Neuron (in vitro differentiated cells): ENCODE measurements at regions not wholly inside any gene's neighbourhood (a gene's known extent, or its start where the extent isn't known, plus 50 kb on each side); places are given as distances from the start of the nearest gene placed in this dataset.

Experiments used
- H2AFZ ChIP-seq: one replicate; pipeline ENCODE4 v1.6.1; 2013; ENCODE audit warnings: low read depth, mild to moderate bottlenecking, inconsistent platforms, low read length, moderate library complexity
- H3K27me3 ChIP-seq: one replicate; pipeline ENCODE4 v1.6.1; 2013; ENCODE audit warnings: low read length; ENCODE audit not compliant: insufficient read depth
- H3K36me3 ChIP-seq: one replicate; pipeline ENCODE4 v1.6.1; 2013; ENCODE audit warnings: low read length; ENCODE audit not compliant: insufficient read depth
- H3K4me1 ChIP-seq: one replicate; pipeline ENCODE4 v1.6.1; 2013; ENCODE audit warnings: low read length; ENCODE audit not compliant: insufficient read depth
- H3K4me3 ChIP-seq: 2 replicates; pipeline ENCODE4 v1.5.1; 2013; ENCODE audit warnings: mild to moderate bottlenecking, low read length, moderate library complexity
- H3K9me3 ChIP-seq: one replicate; pipeline ENCODE4 v1.6.1; 2013; ENCODE audit warnings: low read length

DNA sequence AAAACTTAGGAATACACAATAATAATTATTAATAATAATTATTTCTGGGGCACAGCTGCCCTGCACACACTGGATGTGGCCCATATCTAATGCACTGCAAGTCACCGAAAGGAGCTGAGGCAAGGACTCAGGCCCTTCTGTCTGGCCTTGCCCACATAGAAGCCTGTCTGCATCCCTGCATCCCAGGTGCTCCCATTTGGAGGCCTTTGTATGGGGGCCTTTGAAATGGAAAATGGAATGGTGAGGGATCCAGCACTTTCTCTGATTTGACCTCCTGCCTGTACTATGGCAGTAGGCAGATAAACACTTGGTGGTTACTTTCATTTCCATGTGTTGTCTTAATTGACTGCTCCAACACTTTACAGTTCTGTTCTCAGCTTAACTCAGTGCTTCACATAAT lies 75.7 kb upstream of the PTCHD4 start:
- H3K27me3 ChIP-seq: no peaks in the 10 kb centered on the region
- peaks cover 5% of the 10 kb centered on the region for H3K4me1 ChIP-seq
- no peak overlapping the region for H2AFZ ChIP-seq
- no peak overlapping the region for H3K4me3 ChIP-seq
- H3K9me3 ChIP-seq: no peaks in the 10 kb centered on the region
- no peaks in the 10 kb centered on the region for H3K36me3 ChIP-seq

DNA sequence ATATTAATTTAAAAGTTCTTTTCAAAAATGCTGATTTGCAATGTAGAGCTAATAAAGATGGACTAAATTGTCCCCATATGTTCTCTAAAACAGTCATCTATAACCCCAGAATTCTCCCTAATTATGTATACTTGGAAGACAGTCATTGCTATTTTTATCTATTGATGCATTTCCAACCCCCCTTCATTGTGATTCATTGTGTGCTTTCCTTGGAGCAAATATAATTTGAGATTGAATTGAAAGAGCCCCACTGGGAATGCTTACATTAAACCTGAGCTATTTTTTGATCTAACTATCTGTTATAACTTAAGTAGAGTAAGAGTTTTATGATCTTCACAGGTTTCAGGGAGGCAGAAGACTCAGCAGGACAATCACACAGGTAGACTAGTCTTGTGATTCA lies 73.7 kb upstream of the PTCHD4 start:
- H3K9me3 ChIP-seq: no peaks in the 10 kb centered on the region
- H3K36me3 ChIP-seq: no peaks in the 10 kb centered on the region
- peaks cover 5% of the 10 kb centered on the region for H3K4me1 ChIP-seq
- H2AFZ ChIP-seq: no peak overlapping the region
- H3K27me3 ChIP-seq: no peaks in the 10 kb centered on the region
- H3K4me3 ChIP-seq: no peak overlapping the region

DNA sequence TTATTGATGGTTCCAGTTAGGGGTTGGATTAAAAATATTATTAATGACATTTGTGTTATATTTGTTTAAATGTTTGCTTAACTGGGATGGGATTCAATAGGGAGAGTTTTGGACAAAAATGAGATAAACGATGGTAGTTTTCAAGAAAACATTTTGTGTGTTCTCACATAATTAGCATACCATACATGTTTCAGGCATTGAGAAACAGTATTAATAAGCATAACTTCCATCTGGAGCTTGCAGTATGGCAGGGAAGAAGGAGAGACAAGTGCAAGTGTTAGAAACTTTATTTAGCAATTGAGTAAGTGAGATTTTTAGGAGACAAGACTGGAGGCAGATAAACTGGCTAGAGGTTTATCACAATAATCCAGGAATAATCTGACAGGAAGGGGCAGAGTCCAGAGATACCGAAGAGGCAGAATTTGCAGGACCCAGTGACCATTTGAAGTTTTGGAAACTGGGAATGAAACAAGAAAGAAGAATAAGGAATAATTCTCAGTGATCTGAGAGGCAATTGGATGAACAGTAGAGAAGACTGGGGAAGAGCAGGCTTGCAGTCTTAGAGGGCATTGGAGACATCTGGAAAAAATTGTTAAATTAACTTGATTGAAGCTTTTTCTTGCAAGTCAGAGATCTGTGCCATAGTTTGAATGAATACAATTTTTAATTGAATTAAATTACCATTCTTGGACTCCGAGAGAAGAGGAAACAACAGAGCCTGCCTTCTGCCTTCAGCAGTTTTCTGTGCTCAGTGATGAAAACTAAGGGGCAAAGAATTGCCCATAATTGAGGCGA lies 73.0 kb upstream of the PTCHD4 start:
- no peak overlapping the region for H2AFZ ChIP-seq
- no peaks in the 10 kb centered on the region for H3K36me3 ChIP-seq
- peaks cover 5% of the 10 kb centered on the region for H3K4me1 ChIP-seq
- H3K27me3 ChIP-seq: no peaks in the 10 kb centered on the region
- no peaks in the 10 kb centered on the region for H3K9me3 ChIP-seq
- no peak overlapping the region for H3K4me3 ChIP-seq

DNA sequence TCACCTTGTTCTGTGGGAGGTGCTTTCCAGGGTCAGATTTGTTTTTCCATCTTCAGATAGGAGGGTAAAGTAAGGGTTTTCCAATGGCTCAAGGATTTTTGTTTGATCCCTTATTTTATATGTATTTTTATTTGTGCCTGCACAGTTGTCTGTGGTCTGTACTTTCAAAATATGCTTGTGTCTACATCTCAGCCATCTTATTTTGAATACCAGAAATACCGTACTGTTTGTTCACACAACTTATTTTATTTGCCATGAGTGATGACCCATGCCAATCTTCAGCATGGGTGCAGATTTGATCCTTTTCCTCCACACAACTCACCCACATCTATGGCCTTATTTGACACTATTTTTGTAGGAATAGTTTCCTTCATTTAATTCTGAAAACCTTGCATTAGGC lies 72.2 kb upstream of the PTCHD4 start:
- no peaks in the 10 kb centered on the region for H3K27me3 ChIP-seq
- no peak overlapping the region for H2AFZ ChIP-seq
- H3K36me3 ChIP-seq: no peaks in the 10 kb centered on the region
- no peaks in the 10 kb centered on the region for H3K9me3 ChIP-seq
- H3K4me3 ChIP-seq: no peak overlapping the region
- H3K4me1 ChIP-seq: peaks cover 5% of the 10 kb centered on the region

DNA sequence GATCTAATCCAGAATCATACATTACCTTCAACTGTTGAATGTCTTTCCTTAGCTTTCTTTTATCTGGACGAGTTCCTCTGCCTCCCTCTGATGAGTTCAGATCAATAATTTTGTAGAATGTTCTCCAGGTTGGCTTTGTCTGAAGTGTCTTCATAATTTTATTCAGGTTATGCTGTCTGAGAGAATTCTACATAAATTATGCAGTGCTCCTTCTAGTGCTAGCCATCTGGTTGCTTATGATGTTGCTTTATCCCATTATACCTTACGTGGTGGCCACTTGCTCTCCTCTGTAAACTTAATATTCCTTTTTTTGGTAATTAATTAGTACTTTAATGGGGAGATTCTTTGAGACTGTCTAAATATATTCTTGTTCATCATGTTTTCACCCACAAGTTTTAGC lies 67.7 kb upstream of the PTCHD4 start:
- H3K36me3 ChIP-seq: no peaks in the 10 kb centered on the region
- no peak overlapping the region for H3K4me3 ChIP-seq
- no peaks in the 10 kb centered on the region for H3K9me3 ChIP-seq
- no peaks in the 10 kb centered on the region for H3K27me3 ChIP-seq
- H3K4me1 ChIP-seq: no peaks in the 10 kb centered on the region
- no peak overlapping the region for H2AFZ ChIP-seq

DNA sequence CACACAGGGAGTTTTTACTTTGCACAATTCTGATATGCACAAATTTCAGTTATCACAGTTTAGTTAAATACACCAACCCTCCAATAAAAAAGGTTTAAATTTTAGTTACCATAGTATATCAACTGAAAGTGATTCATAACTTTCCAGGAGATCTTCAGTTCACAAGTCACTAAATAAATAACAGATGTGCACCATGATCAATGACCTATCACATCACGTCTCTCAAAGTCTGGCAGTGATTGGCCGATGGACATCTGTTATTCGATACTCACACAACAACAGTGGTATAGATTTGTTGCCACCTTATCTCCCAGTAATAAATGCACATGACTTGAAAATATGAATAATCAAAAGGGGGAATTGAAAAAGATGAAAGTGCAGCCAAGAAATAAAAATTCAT lies 66.8 kb upstream of the PTCHD4 start:
- Histone ChIP-seq H3K36me3 (no peaks in the 10 kb centered on the region), H3K4me3 (no peak overlapping the region), H3K27me3 (no peaks in the 10 kb centered on the region), H3K4me1 (no peaks in the 10 kb centered on the region), H2AFZ (no peak overlapping the region), H3K9me3 (no peaks in the 10 kb centered on the region)

DNA sequence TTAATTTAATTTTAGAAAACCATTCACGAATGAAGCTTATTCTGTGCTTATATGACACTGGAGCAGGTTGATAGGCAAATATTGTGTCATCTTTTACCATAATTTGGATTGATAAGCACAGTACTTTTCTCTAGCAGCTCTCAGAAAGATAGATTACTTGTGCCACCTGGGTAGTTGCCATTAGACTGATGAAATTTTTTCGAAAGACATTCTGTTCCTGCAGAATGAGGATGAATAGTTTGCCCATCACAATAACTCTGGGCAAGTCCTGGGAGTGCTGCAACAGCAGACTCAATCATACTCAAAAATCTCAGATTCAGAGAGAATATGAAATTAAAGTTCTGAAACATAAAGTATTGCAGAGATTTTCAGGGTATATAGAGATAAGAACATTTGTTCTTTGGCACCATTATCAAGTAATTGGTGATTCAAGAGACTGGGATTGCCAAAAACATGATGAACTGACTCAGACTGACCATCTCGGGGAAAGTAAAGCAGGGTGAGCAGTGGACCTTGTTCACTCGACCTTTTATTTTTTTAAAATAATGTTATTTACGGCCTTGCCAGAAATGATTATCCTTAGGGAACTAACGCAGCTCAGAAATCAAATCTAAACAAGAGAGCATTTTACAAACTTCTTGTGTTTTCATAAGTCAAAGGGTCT lies 65.8 kb upstream of the PTCHD4 start:
- Histone ChIP-seq H2AFZ (no peak overlapping the region), H3K9me3 (no peaks in the 10 kb centered on the region), H3K4me3 (no peak overlapping the region), H3K36me3 (no peaks in the 10 kb centered on the region), H3K4me1 (no peaks in the 10 kb centered on the region), H3K27me3 (no peaks in the 10 kb centered on the region)

DNA sequence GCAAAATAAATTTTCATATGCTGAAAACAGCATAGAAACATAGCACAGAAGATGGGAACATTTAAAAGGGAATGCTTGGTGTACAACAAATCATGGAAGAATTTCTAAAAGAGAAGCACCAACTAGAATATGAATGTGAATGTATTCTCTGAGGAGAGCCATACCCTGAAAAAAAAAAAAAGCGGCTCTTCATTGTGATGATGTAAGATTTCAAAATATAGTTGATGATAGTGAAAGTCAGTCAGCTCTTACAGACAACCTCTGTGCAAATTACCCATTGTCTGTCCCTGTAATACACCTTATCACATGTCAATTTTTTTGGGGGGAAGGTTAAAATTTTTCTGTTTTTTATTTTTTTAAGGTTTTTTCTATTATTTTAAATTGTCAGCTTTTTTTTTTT lies 58.6 kb upstream of the PTCHD4 start:
- no peak overlapping the region for H3K4me3 ChIP-seq
- no peaks in the 10 kb centered on the region for H3K36me3 ChIP-seq
- no peaks in the 10 kb centered on the region for H3K27me3 ChIP-seq
- H2AFZ ChIP-seq: no peak overlapping the region
- no peaks in the 10 kb centered on the region for H3K9me3 ChIP-seq
- H3K4me1 ChIP-seq: no peaks in the 10 kb centered on the region
